ENCODE measurements at regions not wholly inside any gene's neighbourhood (a gene's known extent, or its start where the extent isn't known, plus 50 kb on each side); places are given as distances from the start of the nearest gene placed in this dataset.
A peak's percentile ranks its signal among the peaks of the same experiment; 100 is the strongest.
"Not testable (repeated sequence)": the region's sequence is repeated elsewhere in the genome, so short reads cannot be mapped to it uniquely, and the experiment has no call there.

DNA sequence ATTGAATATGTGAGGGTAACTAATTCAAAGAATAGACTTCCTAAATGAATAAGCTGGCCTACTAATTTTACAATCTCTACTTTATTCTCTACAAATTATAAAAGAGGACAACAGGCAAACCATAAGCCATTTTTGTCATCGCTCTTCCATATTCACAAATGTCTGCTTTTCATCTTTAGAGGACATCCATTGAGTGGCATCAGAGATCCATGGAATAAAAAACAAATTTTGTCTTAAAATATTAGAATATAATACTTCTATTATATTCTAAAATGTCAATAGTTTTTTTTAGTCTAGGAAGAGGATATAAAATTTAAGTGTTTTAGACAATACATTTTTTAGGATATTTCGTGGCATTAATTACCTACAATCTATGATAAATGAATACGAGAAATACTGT, 300.9 kb upstream of the TACR3 start:
- no peak for DNase-seq (ENCODE audit: low read depth)
- no peak overlapping the region for H3K4me3 ChIP-seq (ENCODE audit: low read depth, low read length)

DNA sequence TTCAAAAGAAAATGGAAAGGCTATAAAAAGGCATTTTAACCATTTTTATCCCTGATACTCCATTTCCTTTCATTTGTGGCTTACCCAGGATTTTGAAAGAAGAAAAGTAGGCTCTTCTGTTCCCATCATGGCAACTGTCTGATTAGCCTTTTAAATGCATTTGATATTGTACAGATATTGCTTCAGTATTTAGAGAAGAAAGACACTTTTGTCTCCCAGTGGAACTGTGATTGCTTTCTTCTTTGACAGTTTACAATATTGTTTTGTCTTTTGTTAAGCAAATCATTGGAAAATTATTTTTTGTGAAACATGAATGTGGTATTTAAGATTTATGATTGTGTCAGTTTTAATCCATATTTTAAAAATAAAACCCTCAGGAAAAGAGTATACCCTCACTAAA, 297.4 kb upstream of the TACR3 start:
- H3K4me3 ChIP-seq (ENCODE audit: low read depth, low read length), result no peak overlapping the region
- no peak for DNase-seq (ENCODE audit: low read depth)

DNA sequence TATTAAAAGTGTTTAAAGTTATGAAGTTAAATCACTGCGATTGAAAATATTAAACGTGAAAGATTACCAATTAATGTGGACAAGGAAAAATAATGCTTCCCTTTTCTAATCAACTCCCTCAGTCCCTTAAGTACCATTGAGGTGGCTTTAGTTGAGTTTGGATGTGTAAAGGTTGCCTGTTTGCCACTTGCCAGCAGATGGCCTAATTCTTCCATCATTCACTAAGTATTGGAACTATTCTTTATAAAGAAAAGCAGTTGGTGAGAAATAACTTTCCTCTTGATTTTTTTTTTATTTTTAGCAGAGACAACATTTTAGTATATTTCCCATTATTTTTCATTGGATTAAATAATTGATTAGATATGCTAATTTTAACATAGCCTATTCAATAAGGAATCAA, 295.9 kb upstream of the TACR3 start:
- no peak overlapping the region for H3K4me3 ChIP-seq (ENCODE audit: low read depth, low read length)
- DNase-seq (ENCODE audit: low read depth), result no peak

DNA sequence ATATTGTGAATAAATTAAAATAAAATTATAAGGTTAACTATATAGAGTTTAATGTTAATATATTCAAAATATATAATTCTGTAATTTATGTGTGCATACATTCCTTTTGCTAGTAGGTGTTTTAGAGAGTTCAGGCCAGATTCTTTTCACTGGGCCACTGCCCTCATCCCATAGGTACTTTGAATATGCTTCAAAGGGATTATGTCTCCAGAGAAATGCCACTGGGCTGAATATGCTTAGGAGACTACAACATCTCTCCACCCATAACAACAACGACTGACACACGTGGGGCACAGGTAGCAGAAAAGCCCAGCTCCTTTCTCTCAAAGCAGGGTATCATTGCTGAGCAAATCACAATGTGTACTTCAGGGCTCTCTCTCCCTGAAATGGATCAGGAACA, 290.9 kb upstream of the TACR3 start:
- DNase-seq (ENCODE audit: low read depth), result no peak
- H3K4me3 ChIP-seq (ENCODE audit: low read depth, low read length), result no peak overlapping the region

DNA sequence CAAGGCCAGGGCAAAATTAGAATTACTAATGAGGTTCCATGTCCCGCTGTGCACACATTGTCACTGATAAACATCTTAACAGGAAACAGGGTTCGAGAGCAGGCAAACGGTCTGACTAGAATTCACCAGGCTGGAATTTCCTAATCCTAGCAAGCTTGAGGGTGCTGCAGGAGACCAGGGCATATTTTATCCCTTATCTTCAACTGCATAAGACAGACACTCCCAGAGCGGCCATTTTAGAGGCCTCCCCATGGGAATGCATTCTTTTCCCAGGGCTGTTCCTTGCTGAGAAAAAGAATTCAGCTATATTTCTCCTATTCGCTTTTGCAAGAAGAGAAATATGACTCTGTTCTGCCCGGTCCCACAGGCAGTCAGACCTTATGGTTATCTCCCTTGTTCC, 282.5 kb upstream of the TACR3 start:
- not testable (repeated sequence) for H3K4me3 ChIP-seq (ENCODE audit: low read depth, low read length); DNase-seq (ENCODE audit: low read depth)

DNA sequence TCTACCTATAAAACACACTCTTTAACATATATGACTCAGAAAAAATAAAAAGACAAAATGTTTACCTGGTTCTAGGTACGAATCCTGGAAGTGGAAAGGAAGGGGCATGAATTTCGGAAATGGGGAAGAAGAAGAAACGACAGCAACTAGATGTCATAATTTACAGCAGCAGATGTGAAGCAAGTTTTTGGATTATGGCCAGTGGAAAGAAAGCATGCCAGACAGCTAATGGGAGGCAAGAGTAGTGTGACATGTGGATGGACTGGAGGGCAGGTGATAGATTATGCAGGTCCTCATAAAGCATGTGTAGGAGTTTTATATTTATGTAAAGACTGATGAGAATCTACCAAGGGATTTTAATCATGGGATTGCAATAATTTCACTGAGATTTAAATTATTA, 279.0 kb upstream of the TACR3 start:
- DNase-seq (ENCODE audit: low read depth), result no peak
- no peak overlapping the region for H3K4me3 ChIP-seq (ENCODE audit: low read depth, low read length)

DNA sequence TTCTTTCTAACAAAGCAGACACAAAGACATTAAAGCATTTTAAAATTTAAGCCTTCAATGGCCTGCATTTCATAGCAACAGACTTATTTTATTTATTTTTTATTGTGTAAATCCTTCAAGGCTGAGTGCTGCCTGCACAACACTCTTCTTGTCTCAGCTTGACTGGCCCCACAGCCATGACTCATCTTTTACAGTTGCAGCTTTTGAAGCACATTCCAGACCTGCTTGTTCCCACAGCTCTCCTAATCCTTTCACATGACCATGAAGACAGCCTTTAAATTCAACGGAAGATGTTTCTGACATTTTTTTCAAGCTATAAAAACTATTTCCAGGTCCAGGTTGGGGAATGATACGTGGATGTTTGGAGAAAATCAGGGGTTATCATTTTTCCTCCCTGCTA, 276.9 kb upstream of the TACR3 start:
- peak; percentile 65 for DNase-seq (ENCODE audit: low read depth)

DNA sequence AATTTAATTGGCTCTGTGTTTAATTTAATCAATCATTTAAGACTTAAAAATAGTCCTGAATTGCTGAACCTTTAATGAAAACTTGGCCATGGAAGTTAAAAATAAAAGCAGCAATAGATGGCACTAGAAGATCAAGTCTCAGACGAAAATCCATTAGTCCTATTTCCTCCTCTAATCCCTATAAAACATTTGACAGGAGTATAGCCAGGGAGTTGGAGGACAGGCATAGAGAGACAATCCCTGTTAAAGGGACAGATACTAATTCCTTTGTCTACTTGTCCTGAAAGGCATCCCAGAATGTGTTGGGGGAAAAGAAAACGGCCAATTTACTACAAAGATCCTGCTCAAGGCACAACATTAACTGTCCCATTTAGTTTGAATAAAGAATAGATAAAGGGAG, 276.3 kb upstream of the TACR3 start:
- H3K4me3 ChIP-seq (ENCODE audit: low read depth, low read length), result no peak overlapping the region
- DNase-seq (ENCODE audit: low read depth), result no peak

More for the DNA sequence above, 276.9 kb upstream of the TACR3 start:
- H3K4me3 ChIP-seq (ENCODE audit: low read depth, low read length), result no peak overlapping the region

DNA sequence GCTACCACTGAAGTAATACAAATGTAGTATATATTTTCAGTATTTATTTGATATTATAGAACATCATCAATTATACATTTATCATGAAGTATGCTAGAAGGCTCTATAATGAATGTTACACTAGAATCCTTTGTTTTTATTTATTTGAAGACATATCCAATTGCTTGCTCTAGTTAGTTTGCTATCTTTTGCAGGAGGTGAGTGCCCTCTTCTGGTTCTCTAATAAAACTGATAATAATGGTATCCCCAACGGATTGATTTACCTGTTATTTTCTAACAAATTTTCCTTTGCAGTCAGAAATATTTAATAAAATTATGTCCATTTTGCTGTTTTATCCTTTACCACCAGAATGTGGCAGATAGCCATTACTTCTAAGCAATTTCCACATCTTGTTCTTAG, 274.3 kb upstream of the TACR3 start:
- DNase-seq (ENCODE audit: low read depth), result no peak
- H3K4me3 ChIP-seq (ENCODE audit: low read depth, low read length), result no peak overlapping the region

DNA sequence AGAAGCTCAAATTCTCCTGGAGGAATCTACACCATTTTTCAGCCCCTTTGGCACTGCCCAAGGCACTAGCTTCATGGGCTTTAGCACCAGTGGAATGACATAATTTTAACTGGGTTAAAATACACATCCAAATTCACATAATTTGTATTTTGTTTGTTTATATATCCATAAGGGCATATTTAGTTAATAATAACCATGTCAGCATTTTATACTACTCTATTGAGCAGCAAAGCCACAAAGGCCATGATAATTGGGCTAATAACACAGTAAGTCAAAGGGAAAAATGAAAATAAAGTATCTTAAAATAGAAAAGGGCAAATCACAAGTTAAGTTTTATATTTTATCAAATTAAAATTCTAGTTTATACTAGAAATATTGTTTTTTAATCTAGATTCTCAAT, 262.7 kb upstream of the TACR3 start:
- DNase-seq (ENCODE audit: low read depth), result no peak
- H3K4me3 ChIP-seq (ENCODE audit: low read depth, low read length), result no peak overlapping the region

DNA sequence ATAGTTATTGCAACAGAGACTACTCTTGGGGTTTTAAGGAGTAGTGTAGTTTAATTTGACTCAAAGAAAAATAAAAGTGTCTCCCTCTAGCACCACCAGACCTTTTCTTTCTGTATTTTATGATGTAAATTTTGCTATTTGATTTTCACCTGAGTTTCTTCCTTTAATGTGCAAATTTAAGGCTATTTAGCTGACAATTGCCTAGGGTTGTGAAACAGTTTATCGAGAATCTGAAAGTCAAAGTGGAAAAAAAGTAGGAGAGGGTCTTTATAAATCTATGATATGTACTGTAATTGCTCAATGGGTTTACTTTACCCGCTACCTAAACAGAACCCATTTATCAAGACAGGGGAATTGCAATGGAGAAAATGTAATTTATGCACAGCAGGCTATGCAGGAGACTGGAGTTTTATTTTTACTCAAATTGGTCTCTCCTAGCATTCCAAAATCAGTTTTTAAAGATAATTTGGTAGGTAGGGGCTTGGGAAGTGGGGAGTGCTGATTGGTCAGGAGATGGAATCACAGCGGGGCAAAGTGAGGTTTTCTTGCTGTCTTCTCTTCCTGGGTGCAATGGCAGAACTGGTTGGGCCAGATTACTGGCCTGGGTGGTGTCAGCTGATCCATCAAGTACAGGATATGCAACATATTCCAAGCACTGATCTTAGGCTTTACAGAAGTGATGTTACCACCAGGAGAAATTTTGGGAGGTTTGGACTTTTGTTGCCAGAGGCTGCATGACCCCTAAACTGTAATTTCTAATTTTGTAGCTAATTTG, 228.6 kb upstream of the TACR3 start:
- no peak overlapping the region for H3K4me3 ChIP-seq (ENCODE audit: low read depth, low read length)
- DNase-seq (ENCODE audit: low read depth), result no peak

DNA sequence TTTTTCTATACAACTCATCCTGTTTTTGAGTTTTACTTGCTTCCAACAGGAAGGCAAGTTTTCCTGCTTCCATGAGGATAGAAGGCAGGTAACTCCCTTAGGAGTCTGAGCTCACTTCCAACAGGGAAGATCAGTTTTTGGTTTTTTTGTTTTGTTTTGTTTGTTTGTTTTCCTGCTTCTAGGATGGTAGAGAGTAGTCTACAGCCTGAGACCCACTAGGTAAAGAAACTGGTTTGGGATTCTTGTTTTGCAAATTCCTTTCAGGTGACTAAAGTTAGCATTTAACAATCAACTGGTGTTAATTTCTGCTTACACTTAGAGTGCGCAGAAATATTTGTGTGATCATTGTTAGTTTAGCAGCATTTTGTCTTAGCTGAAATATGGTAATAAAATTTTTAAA, 227.8 kb upstream of the TACR3 start:
- DNase-seq (ENCODE audit: low read depth), result no peak
- H3K4me3 ChIP-seq (ENCODE audit: low read depth, low read length), result no peak overlapping the region

DNA sequence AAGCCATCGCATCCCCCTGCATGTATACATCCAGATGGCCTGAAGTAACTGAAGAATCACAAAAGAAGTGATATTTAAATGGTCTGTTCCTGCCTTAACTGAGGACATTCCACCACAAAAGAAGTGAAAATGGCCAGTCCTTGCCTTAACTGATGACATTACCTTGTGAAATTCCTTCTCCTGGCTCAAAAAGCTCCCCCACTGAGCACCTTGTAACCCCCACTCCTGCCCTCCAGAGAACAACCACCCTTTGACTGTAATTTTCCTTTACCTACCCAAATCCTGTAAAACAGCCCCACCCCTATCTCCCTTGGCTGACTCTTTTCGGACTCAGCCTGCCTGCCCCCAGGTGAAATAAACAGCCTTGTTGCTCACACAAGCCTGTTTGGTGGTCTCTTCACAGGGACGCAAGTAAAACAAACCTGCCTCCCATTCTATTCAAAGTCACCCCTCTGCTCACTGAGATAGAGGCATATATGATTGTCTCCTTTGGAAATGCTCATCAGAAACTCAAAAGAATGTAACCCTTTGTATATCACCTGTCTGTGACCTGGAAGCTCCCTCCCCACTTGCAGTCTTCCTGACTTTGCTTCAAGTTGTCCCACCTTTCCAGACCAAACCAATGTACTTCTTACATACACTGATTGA, 227.0 kb upstream of the TACR3 start:
- not testable (repeated sequence) for DNase-seq (ENCODE audit: low read depth); H3K4me3 ChIP-seq (ENCODE audit: low read depth, low read length)

DNA sequence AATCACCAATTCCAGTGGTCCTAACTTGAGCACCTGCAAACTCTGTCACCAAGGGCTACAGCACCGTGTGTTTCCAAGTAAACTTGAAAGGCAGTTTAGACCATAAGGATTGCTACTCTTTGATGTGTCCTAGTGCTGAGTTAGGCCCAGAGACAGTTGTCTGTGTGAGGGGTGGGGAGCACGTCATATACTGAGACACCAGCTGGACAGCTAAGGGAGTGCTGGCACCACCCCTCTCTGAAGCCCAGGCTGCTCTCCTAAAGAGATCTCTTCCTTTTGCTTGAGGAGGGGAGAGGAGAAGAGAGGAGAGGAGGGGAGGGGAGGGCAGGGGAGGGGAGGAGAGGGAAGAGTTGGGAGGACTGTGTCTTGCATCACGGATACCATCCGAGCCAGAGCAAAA, 218.7 kb upstream of the TACR3 start:
- DNase-seq (ENCODE audit: low read depth), result no peak
- H3K4me3 ChIP-seq (ENCODE audit: low read depth, low read length), result no peak overlapping the region

DNA sequence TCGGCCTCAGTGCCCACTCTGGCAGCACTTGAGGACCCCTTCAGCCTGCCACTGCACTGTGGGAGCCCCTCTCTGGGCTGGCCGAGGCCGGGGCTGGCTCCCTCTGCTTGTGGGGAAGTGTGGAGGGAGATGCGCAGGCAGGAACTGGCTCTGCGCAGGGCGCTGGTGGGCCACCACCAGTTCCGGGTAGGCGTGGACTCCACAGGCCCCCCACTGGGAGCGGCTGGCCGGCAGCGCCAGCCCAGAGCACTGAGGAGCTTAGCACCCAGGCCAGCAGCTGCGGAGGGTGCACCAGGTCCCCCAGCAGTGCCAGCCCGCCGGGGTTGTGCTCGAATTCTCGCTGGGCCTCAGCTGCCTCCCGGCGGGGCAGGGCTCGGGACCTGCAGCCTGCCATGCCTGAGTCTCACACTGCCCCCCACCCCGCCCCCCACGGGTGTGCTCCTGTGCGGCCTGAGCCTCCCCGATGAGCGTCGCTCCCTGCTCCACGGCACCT, 216.9 kb upstream of the TACR3 start:
- H3K4me3 ChIP-seq (ENCODE audit: low read depth, low read length), result no peak overlapping the region
- no peak for DNase-seq (ENCODE audit: low read depth)

DNA sequence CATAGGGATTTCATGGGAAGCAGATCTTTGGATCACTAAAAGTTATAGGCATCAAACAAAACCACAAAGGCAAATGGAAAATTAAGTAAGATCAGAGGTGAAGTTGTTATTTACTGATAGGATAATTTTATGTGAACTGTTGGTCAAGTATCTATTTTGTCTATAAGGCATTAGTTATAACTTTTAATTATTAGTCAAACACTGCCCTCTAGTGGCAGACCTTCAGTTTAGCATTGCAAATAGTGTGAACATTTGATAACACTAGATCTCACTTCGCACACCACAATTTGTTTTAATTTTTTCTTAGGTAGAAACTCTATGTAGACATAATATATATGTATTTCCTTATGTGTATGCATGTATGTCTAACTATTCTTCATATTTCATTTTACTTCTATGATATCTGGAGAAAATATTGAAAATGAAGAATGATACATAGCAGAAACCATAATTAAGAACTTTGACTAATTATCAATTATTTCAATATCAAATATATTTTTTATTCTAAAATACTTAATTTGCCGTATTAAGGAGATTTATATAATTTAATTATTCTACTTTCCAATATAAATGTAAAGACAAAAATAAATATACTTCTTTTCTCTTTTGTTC, 214.5 kb upstream of the TACR3 start:
- DNase-seq (ENCODE audit: low read depth), result no peak
- H3K4me3 ChIP-seq (ENCODE audit: low read depth, low read length), result no peak overlapping the region

DNA sequence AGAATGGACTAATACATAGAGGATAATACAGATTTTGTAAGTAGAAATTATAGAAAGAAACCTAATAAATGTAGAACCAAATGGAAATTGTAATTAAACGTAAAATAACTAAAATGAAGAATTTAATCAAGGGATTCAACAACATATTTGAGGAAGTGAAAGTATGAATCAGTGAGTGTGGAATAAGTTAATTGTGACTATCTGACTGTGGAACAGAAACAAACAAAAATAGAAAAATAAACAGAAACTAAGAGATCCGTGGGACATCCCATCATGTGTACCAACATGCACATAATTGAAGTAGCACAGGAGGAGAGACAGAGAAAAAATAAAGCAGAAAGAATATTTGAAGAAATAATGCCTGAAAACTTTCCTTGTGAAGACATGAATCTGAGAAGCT, 208.6 kb upstream of the TACR3 start:
- no peak overlapping the region for H3K4me3 ChIP-seq (ENCODE audit: low read depth, low read length)
- DNase-seq (ENCODE audit: low read depth), result no peak

DNA sequence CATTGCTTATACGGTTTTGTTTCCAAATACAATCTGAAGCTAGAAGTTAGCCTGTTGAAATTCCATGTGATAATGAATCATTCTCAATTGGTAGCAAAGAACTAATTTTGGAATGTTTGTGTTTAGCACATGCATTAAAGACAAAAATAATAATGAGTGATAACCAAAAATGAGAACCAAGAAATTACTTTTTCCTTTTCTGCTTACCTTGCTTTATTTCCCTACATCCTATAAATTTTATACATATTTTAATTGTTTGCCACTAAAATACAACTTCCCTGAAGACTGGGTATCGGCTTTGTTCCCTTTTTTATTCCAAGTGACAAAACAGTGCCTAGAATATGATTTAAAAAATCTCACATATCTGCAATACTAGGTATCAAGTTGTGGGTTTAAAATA, 203.8 kb upstream of the TACR3 start:
- H3K4me3 ChIP-seq (ENCODE audit: low read depth, low read length), result no peak overlapping the region
- no peak for DNase-seq (ENCODE audit: low read depth)

DNA sequence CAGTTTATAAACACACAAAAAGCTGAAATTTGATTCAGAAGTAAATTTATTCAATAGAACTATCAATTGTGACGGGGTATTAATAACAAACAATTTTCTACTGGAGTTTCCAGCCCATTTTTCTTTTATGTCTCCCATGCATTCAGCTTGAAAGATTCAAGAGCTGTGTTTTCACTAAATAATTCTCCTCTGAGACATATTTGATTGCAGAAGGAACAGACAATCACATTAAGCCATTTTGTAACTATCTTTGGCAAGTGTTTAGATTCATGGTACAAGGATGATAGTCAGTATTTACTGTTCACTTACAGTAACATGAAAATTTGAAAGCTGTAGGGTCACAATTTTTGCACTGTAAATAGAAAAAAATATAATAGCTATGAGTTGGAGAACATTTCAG, 198.4 kb upstream of the TACR3 start:
- no peak for DNase-seq (ENCODE audit: low read depth)
- no peak overlapping the region for H3K4me3 ChIP-seq (ENCODE audit: low read depth, low read length)

DNA sequence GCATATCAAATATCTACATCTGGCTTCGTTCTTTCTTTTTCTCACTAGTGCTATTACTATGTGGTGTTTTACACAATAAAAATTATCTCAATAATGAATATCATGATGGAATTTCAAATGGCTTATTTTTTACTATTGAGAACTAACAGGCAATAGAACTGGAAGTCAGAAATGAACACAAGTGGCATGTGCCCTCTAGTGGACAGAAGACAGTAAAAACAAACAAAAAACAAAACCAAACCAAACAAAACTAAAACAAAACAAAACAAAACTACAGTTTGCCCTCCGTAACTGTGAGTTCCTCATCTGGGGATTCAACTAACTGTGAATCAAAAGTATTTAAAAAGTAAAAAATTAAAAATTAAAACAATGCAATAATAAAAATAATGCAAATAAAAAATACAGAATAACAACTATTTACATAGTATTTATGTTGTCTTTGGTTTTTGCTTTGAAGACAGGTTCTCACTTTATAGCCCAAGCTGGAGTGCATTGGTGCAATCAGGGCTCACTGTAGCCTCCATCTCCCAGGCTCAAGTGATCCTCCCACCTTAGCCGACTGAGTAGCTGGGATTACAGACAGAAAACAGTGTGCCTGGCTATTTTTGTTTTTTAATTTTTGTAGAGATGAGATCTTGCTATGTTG, 195.6 kb upstream of the TACR3 start:
- no peak for DNase-seq (ENCODE audit: low read depth)
- H3K4me3 ChIP-seq (ENCODE audit: low read depth, low read length), result no peak overlapping the region

Measured in skeletal muscle cell (primary cell).